Upper lobe of left lung (tissue), 6 donors: ENCODE measurements at regions not wholly inside any gene's neighbourhood (a gene's known extent, or its start where the extent isn't known, plus 50 kb on each side); places are given as distances from the start of the nearest gene placed in this dataset.
A peak's percentile ranks its signal among the peaks of the same experiment; 100 is the strongest.

Experiments used
- ATAC-seq, 2 donors: fragments of 200-7000 bp; cut with Tn5 transposase; one replicate each; pipeline ENCODE4 v1.9.1; 2022; ENCODE audit warnings: mild to moderate bottlenecking in 2 of 2, moderate library complexity in 2 of 2; ENCODE audit not compliant: low FRiP score in 2 of 2
- DNase-seq, 2 donors: peaks; one replicate each; pipeline ENCODE4 v3.0.0-alpha.2; 2019 to 2020
- H3K27ac ChIP-seq, 4 donors: fragments of 200-600 bp; sonication (generic); one replicate each; pipeline ENCODE4 v1.5.1; 2016 to 2019
- H3K27me3 ChIP-seq, 4 donors: fragments of 200-600 bp; sonication (generic); one replicate each; pipeline ENCODE4 v1.5.1; 2017 to 2019
- H3K36me3 ChIP-seq, 4 donors: fragments of 200-600 bp; sonication (generic); one replicate each; pipeline ENCODE4 v1.5.1; 2016 to 2019
- H3K4me1 ChIP-seq, 4 donors: fragments of 200-600 bp; sonication (generic); one replicate each; pipeline ENCODE4 v1.5.1; 2018 to 2019
- H3K4me3 ChIP-seq, 4 donors: fragments of 200-600 bp; sonication (generic); one replicate each; pipeline ENCODE4 v1.5.1; 2017 to 2019; ENCODE audit warnings: mild to moderate bottlenecking in 2 of 4, moderate library complexity in 1 of 4
- H3K9me3 ChIP-seq, 4 donors: fragments of 200-600 bp; sonication (generic); one replicate each; pipeline ENCODE4 v1.5.1; 2018 to 2019
- CTCF ChIP-seq, 6 experiments: fragments of 450-650 bp in 4 of 6; fragments of 200-600 bp in 2 of 6; sonication (generic) in 2 of 6; IDR thresholded peaks; one replicate each; pipeline ENCODE4 v1.5.1; 2016 to 2019; ENCODE audit warnings: antibody characterized with exemption in 6 of 6
- EP300 ChIP-seq, 4 donors: sonication (generic); formaldehyde crosslinking; IDR thresholded peaks; one replicate each; pipeline ENCODE4 v1.5.1; 2017; ENCODE audit warnings: antibody characterized with exemption in 4 of 4, control low read depth in 2 of 4
- POLR2A ChIP-seq, 4 donors: fragments of 450-650 bp; IDR thresholded peaks; one replicate each; pipeline ENCODE4 v1.5.1; 2016 to 2017; ENCODE audit warnings: antibody characterized with exemption in 4 of 4, mild to moderate bottlenecking in 2 of 4
- POLR2AphosphoS5 ChIP-seq, 2 donors: sonication (generic); formaldehyde crosslinking; IDR thresholded peaks; one replicate each; pipeline ENCODE4 v1.5.1; 2017; ENCODE audit warnings: antibody characterized with exemption in 2 of 2
- WGBS, 2 donors: methylation state at CpG; one replicate each; pipeline ENCODE4 v1.1.5; 2017 to 2018; 5-methylcytosine and 5-hydroxymethylcytosine counted together
- donor health status: DM: no; HTN: no; CAD: no; lungs with moderate emphysema.
- donor health status: DM: no; HTN: yes; CAD: no; lungs with severe emphysema.

GRCh38 chr4:138634915-138635314 is 380.7 kb upstream of the NOCT start:
- ATAC-seq (no peak), DNase-seq (peak in 1 of 2 donors; percentile 21)
- 45 to 47% methylated on average over 2 of the region's 2 CpGs for WGBS, 2 donors
- TF ChIP-seq CTCF (IDR thresholded peaks at IDR 0.05) = no peak
- TF ChIP-seq POLR2AphosphoS5 (IDR thresholded peaks at IDR 0.05) = no peak
- Histone ChIP-seq H3K27me3 (no peaks in the 10 kb centered on the region), H3K4me3 (no peak overlapping the region), H3K36me3 (no peaks in the 10 kb centered on the region), H3K9me3 (no peaks in the 10 kb centered on the region), H3K4me1 (peaks cover 0 to 4% (median 0%) of the 10 kb centered on the region in 4 donors), H3K27ac (no peak overlapping the region)

- ATAC-seq = no peak
These were observed 382.0 kb upstream of the NOCT start for GRCh38 chr4:138633580-138633904.

GRCh38 chr4:138632856-138633579 is 382.6 kb upstream of the NOCT start:
- DNase-seq (no peak), ATAC-seq (no peak)
- H3K4me1 ChIP-seq = peaks cover 0 to 4% (median 0%) of the 10 kb centered on the region in 4 donors
- no peak overlapping the region for H3K4me3 ChIP-seq
- no peak for TF ChIP-seq POLR2A (IDR thresholded peaks at IDR 0.05)
- TF ChIP-seq CTCF (IDR thresholded peaks at IDR 0.05) = no peak
- no peak for TF ChIP-seq EP300 (IDR thresholded peaks at IDR 0.05)
- no peak for TF ChIP-seq POLR2AphosphoS5 (IDR thresholded peaks at IDR 0.05)
- H3K36me3 ChIP-seq = no peaks in the 10 kb centered on the region
- WGBS, 2 donors = 81% methylated on average over 5 of the region's 5 CpGs
- no peaks in the 10 kb centered on the region for H3K27me3 ChIP-seq
- H3K9me3 ChIP-seq = no peaks in the 10 kb centered on the region
- H3K27ac ChIP-seq = no peak overlapping the region

More at GRCh38 chr4:138633580-138633904, 382.0 kb upstream of the NOCT start:
- 72 to 77% methylated on average over 2 of the region's 2 CpGs for WGBS, 2 donors
- no peak overlapping the region for H3K4me3 ChIP-seq
- H3K4me1 ChIP-seq = peaks cover 0 to 4% (median 0%) of the 10 kb centered on the region in 4 donors
- TF ChIP-seq POLR2AphosphoS5 (IDR thresholded peaks at IDR 0.05) = no peak
- TF ChIP-seq EP300 (IDR thresholded peaks at IDR 0.05) = no peak
- TF ChIP-seq CTCF (IDR thresholded peaks at IDR 0.05) = no peak
- TF ChIP-seq POLR2A (IDR thresholded peaks at IDR 0.05) = no peak
- no peaks in the 10 kb centered on the region for H3K9me3 ChIP-seq
- no peak for DNase-seq
- H3K36me3 ChIP-seq = no peaks in the 10 kb centered on the region
- H3K27ac ChIP-seq = no peak overlapping the region
- H3K27me3 ChIP-seq = no peaks in the 10 kb centered on the region

- Histone ChIP-seq H3K4me1 (peaks cover 0 to 4% (median 0%) of the 10 kb centered on the region in 4 donors), H3K4me3 (no peak overlapping the region), H3K36me3 (no peaks in the 10 kb centered on the region), H3K27me3 (no peaks in the 10 kb centered on the region), H3K9me3 (no peaks in the 10 kb centered on the region), H3K27ac (no peak overlapping the region)
- DNase-seq (no peak), ATAC-seq (peak in 1 of 2 donors; percentile 62)
- 58 to 83% methylated on average over 3 of the region's 3 CpGs for WGBS, 2 donors
- TF ChIP-seq EP300 (IDR thresholded peaks at IDR 0.05) = no peak
- no peak for TF ChIP-seq POLR2AphosphoS5 (IDR thresholded peaks at IDR 0.05)
- no peak for TF ChIP-seq POLR2A (IDR thresholded peaks at IDR 0.05)
- no peak for TF ChIP-seq CTCF (IDR thresholded peaks at IDR 0.05)
These were observed 384.9 kb upstream of the NOCT start for GRCh38 chr4:138630666-138631065.

GRCh38 chr4:138629669-138630068 is 385.9 kb upstream of the NOCT start:
- H3K36me3 ChIP-seq = no peaks in the 10 kb centered on the region
- TF ChIP-seq EP300 (IDR thresholded peaks at IDR 0.05) (no peak), POLR2A (IDR thresholded peaks at IDR 0.05) (no peak), POLR2AphosphoS5 (IDR thresholded peaks at IDR 0.05) (no peak), CTCF (IDR thresholded peaks at IDR 0.05) (no peak)
- no peaks in the 10 kb centered on the region for H3K27me3 ChIP-seq
- no peaks in the 10 kb centered on the region for H3K9me3 ChIP-seq
- peaks cover 0 to 4% (median 0%) of the 10 kb centered on the region in 4 donors for H3K4me1 ChIP-seq
- no peak overlapping the region for H3K4me3 ChIP-seq
- DNase-seq (no peak), ATAC-seq (no peak)
- WGBS, 2 donors = 64 to 76% methylated on average over 2 of the region's 2 CpGs
- H3K27ac ChIP-seq = no peak overlapping the region
